Heart left ventricle (tissue), 16 donors: ENCODE measurements at regions not wholly inside any gene's neighbourhood (a gene's known extent, or its start where the extent isn't known, plus 50 kb on each side); places are given as distances from the start of the nearest gene placed in this dataset.
A peak's percentile ranks its signal among the peaks of the same experiment; 100 is the strongest.

Experiments used
- ATAC-seq, 4 donors: fragments of 200-7000 bp; cut with Tn5 transposase; one replicate each; pipeline ENCODE4 v1.9.1; 2020 to 2022; ENCODE audit warnings: moderate library complexity in 4 of 4, mild to moderate bottlenecking in 3 of 4, moderate number of reproducible peaks in 1 of 4
- DNase-seq, 5 donors: peaks; one replicate each; pipeline ENCODE4 v3.0.0-alpha.2; 2020
- H3K27ac ChIP-seq, 12 donors: fragments of 200-600 bp; sonication (generic) in 4 of 12; one replicate each; pipeline versions ENCODE4 v1.5.0 to v1.8.0; 2016 to 2022; ENCODE audit warnings: mild to moderate bottlenecking in 2 of 12
- H3K27me3 ChIP-seq, 9 donors: fragments of 200-600 bp; sonication (generic) in 2 of 9; one replicate each; pipeline versions ENCODE4 v1.5.1 to v1.8.0; 2016 to 2022; ENCODE audit warnings: mild to moderate bottlenecking in 3 of 9
- H3K36me3 ChIP-seq, 9 donors: fragments of 200-600 bp; sonication (generic) in 2 of 9; one replicate each; pipeline versions ENCODE4 v1.5.0 to v1.8.0; 2018 to 2022; ENCODE audit warnings: mild to moderate bottlenecking in 2 of 9
- H3K4me1 ChIP-seq, 12 donors: fragments of 200-600 bp; sonication (generic) in 4 of 12; one replicate each; pipeline versions ENCODE4 v1.5.0 to v1.8.0; 2016 to 2022; ENCODE audit warnings: mild to moderate bottlenecking in 3 of 12
- H3K4me3 ChIP-seq, 12 donors: fragments of 200-600 bp; sonication (generic) in 4 of 12; one replicate each; pipeline versions ENCODE4 v1.5.0 to v1.8.0; 2017 to 2022; ENCODE audit warnings: mild to moderate bottlenecking in 9 of 12, moderate library complexity in 4 of 12
- H3K9me3 ChIP-seq, 12 donors: fragments of 200-600 bp; sonication (generic) in 4 of 12; one replicate each; pipeline versions ENCODE4 v1.5.0 to v1.8.0; 2016 to 2022; ENCODE audit warnings: mild to moderate bottlenecking in 1 of 12
- CTCF ChIP-seq, 12 donors: fragments of 200-600 bp; sonication (generic) in 4 of 12; IDR thresholded peaks; one replicate each; pipeline versions ENCODE4 v1.5.0 to v1.8.0; 2018 to 2022; ENCODE audit warnings: antibody characterized with exemption in 12 of 12, mild to moderate bottlenecking in 5 of 12
- POLR2A ChIP-seq, 2 donors: fragments of 450-650 bp; IDR thresholded peaks; one replicate each; pipeline ENCODE4 v1.6.1; 2017; ENCODE audit warnings: antibody characterized with exemption in 2 of 2, mild to moderate bottlenecking in 2 of 2, moderate library complexity in 2 of 2
- WGBS, 4 donors: extraction: QIAGEN DNeasy Blood & Tissue Kit in 2 of 4; methylation state at CpG; one replicate each; pipeline versions ENCODE4 v1.1.5 to v1.1.7; 2013 to 2018; 5-methylcytosine and 5-hydroxymethylcytosine counted together
- intact Hi-C, 10 donors: fragments of 100-400 bp; cut with DNase I; formaldehyde crosslinking; loops; one replicate each; pipeline versions ENCODE4 v1.11.1 to v1.14.2; 2022
- donor health status: ischemic (EF 13 %, LVEDD 7.1; RV severe dilation, severe dysfunction).
- donor health status: healthy with polysubstance abuse.
- donor health status: DM: no; HTN: yes; CAD: no.
- donor health status: DM: no; HTN: no; CAD: no.
- donor health status: ischemic (EF 25% LVEDD 6.9; RV normal size, moderate dysfunction).
- donor health status: ischemic (EF 25% LVEDD 5.7; RV mildly dilated, moderate dysfunction).
- donor health status: healthy.
- donor health status: DM: yes; HTN: yes; CAD: no.
- donor health status: ischemic (EF 35%, LVEDD 5.7; RV mildly dilated, moderate dysfunction).
- donor health status: nonischemic (EF 11% LVEDD 7.7; RV severe dilation, severe dysfunction).
- donor health status: DM: yes; HTN: yes; CAD: no.
- donor health status: PGD.
- donor health status: ischemic (EF 29% LVEDD 5.4; RV normal size, mild dysfunction).
- donor health status: nonischemic (EF 23%, LVEDD 6.1; RV moderate dilation, normal function).

GRCh38 chr5:165622864-165623536 lies 2117.6 kb downstream of the MAT2B start:
- no peak for ATAC-seq
- TF ChIP-seq POLR2A (IDR thresholded peaks at IDR 0.05) (no peak), CTCF (IDR thresholded peaks at IDR 0.05) (no peak)
- no peak for DNase-seq
- 82 to 87% (median 85%) methylated on average over 7 of the region's 7 CpGs for WGBS, 4 donors
- no peaks in the 10 kb centered on the region for H3K36me3 ChIP-seq
- no peaks in the 10 kb centered on the region for H3K4me1 ChIP-seq
- H3K4me3 ChIP-seq, result peak overlapping the region in 1 of 12 donors; percentile 26
- no peaks in the 10 kb centered on the region for H3K27me3 ChIP-seq
- no peak overlapping the region for H3K27ac ChIP-seq
- intact Hi-C loops, result loop anchor here in 1 of 10 donors (10.0 kb wide), 1 partner anchor 1592 kb away; no protein-coding TSS in a partner anchor
- H3K9me3 ChIP-seq, result no peaks in the 10 kb centered on the region

GRCh38 chr5:165624166-165624946 lies 2118.9 kb downstream of the MAT2B start:
- H3K4me1 ChIP-seq, result no peaks in the 10 kb centered on the region
- H3K36me3 ChIP-seq, result no peaks in the 10 kb centered on the region
- 83 to 88% (median 86%) methylated on average over 8 of the region's 8 CpGs for WGBS, 4 donors
- TF ChIP-seq CTCF (IDR thresholded peaks at IDR 0.05) (no peak), POLR2A (IDR thresholded peaks at IDR 0.05) (no peak)
- ATAC-seq (no peak), DNase-seq (no peak)
- no peak overlapping the region for H3K4me3 ChIP-seq
- intact Hi-C loops, result loop anchor here in 1 of 10 donors (10.0 kb wide), 1 partner anchor 1590 kb away; no protein-coding TSS in a partner anchor
- no peaks in the 10 kb centered on the region for H3K9me3 ChIP-seq
- no peaks in the 10 kb centered on the region for H3K27me3 ChIP-seq
- no peak overlapping the region for H3K27ac ChIP-seq

- TF ChIP-seq CTCF (IDR thresholded peaks at IDR 0.05), result no peak
- TF ChIP-seq POLR2A (IDR thresholded peaks at IDR 0.05), result no peak
- Histone ChIP-seq H3K27ac (no peak overlapping the region), H3K4me3 (no peak overlapping the region), H3K27me3 (no peaks in the 10 kb centered on the region), H3K4me1 (peaks cover 0 to 5% (median 0%) of the 10 kb centered on the region in 12 donors), H3K36me3 (no peaks in the 10 kb centered on the region), H3K9me3 (no peaks in the 10 kb centered on the region)
- no peak for DNase-seq
- no peak for ATAC-seq
- intact Hi-C loops, result loop anchor here in 1 of 10 donors (10.0 kb wide), 1 partner anchor 1589 kb away; no protein-coding TSS in a partner anchor
These were observed 2120.7 kb downstream of the MAT2B start for GRCh38 chr5:165626161-165626560.

- H3K27me3 ChIP-seq, result no peaks in the 10 kb centered on the region
- 63 to 71% (median 69%) methylated on average over 8 of the region's 8 CpGs for WGBS, 4 donors
- H3K36me3 ChIP-seq, result no peaks in the 10 kb centered on the region
- TF ChIP-seq CTCF (IDR thresholded peaks at IDR 0.05), result no peak
- no peak for TF ChIP-seq POLR2A (IDR thresholded peaks at IDR 0.05)
- H3K9me3 ChIP-seq, result no peaks in the 10 kb centered on the region
- ATAC-seq, result no peak
- no peak for DNase-seq
- H3K4me3 ChIP-seq, result no peak overlapping the region
- intact Hi-C loops, result loop anchor here in 1 of 10 donors (10.0 kb wide), 1 partner anchor 1587 kb away; no protein-coding TSS in a partner anchor
- peaks cover 0 to 5% (median 0%) of the 10 kb centered on the region in 12 donors for H3K4me1 ChIP-seq
- H3K27ac ChIP-seq, result no peak overlapping the region
These were observed 2122.2 kb downstream of the MAT2B start for GRCh38 chr5:165627548-165628170.
